LNCaP clone FGC (cell line): ENCODE measurements at regions not wholly inside any gene's neighbourhood (a gene's known extent, or its start where the extent isn't known, plus 50 kb on each side); places are given as distances from the start of the nearest gene placed in this dataset.

Experiments
- DNase-seq: peaks from one replicate; pipeline ENCODE4 v3.0.0-alpha.2; 2011; ENCODE audit warnings: low read depth
- H3K4me3 ChIP-seq: 2 replicates; pipeline ENCODE4 v1.5.1; 2011; ENCODE audit warnings: mild to moderate bottlenecking, low read depth, low read length, control low read depth
- CTCF ChIP-seq: IDR thresholded peaks from 2 replicates; pipeline ENCODE4 v1.5.1; 2012; ENCODE audit warnings: mild to moderate bottlenecking; ENCODE audit not compliant: control insufficient read depth, insufficient read depth; ENCODE audit errors: extremely low read depth

DNA sequence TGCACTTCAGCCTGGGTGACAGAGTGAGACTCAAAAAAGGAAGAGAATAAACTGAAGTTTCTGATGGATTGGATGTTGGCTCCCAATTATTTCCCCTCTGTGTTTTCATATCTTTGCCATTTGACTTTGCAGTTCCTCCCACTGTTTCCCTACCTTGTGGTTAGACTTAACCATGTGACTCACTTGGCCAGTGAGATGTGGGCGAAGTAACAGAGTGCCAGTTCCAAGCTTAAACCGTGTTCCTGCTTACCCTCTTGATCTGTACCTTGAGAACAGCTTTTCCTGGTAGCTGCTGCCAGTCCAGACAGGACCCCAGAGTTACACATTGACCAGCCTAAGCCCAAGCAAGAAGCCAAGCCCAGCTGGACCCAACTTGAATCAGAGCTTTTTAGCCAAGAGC is 323.4 kb downstream of the LTN1 start:
- H3K4me3 ChIP-seq = no peak overlapping the region
- TF ChIP-seq CTCF = no peak
- DNase-seq = no peak

DNA sequence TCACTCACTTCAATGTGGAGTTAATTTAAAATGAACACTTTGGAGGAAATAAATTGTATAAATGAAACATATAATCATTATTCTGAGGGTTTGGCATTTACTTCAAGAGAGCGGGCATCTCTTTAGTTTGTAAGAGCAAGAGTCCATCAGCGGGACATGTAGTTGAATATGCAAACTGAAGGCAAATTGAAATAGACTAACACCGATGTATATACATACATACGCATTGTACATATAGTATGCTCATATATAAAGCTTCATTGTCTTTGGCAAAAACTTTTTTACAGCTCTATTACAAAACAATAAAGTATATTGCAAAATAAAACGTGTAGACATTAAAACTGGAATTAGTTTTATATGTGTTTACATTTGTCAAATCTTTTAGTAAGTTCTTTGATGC is 328.9 kb downstream of the LTN1 start:
- no peak overlapping the region for H3K4me3 ChIP-seq
- DNase-seq = no peak
- TF ChIP-seq CTCF = no peak

DNA sequence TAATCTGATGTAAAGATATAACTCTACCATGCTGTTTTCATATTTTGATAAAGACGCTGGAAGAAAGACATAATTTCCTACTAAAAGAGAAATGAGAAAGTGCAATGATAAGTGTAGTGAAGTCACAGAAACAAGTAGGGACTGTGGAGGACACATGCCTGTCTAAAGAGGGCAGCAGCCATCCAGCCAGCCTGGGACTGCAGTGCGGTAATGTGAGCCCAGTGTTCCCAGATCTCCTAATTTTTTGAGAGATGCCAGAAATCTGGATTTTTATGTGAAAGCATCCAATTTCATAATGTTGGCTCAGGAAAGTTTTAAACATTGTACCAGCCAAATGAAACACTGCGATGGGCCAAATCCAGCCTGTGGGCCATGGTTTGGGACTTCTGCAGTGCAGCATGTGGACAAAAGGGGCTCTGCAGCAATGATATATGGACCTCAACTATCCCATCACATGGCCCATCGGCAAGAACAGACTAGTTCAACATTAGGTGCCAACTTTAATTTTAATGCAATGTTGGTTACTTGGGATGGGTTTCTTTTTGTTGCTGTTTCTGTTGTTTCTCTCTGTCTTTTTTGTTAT is 329.5 kb downstream of the LTN1 start:
- no peak for DNase-seq
- no peak overlapping the region for H3K4me3 ChIP-seq

GRCh38 chr21:28657566-28657965 is 335.1 kb downstream of the LTN1 start:
- no peak for DNase-seq
- no peak for TF ChIP-seq CTCF
- no peak overlapping the region for H3K4me3 ChIP-seq

More for the DNA sequence above, 329.5 kb downstream of the LTN1 start:
- TF ChIP-seq CTCF = peak; percentile 12; the same call in 1 of the 2 replicates

DNA sequence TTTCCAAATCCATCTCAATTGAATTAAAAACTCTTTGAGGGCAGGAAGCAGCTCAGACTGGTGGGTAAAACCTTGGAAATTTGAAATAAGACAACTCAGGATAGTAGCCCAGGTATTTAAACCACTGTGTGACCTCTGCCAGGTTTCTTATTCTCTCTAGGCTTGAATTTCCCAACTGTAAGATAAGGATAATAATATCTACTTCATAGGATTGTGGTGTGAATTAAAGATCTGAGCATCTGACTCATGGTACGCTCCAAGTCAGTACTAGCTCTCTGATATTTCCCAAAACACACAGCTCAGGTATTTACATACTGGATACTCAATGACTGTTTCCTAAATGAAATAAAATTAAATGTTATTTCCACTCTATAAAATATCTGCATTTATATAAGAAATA is 337.2 kb downstream of the LTN1 start:
- no peak for TF ChIP-seq CTCF
- no peak overlapping the region for H3K4me3 ChIP-seq
- no peak for DNase-seq

DNA sequence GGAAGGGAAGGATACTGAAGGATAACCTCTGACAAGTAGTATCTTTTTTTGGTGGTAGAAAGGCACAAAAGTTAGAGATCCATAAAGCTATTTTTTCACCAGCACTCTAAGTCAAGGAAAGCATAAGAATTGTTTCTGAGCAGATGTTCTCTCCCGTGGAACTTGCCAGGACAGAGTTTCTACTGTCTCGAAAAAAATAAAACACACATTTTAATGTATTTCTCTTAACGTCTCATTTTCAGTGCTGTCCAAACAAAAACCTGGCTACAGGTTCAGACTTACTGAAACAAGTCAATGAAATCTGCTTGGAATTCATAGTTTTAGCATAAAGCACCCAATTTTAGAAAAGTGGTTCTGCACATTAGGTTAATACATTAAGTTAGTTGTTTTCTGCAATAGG is 338.3 kb downstream of the LTN1 start:
- DNase-seq = no peak
- TF ChIP-seq CTCF = no peak
- no peak overlapping the region for H3K4me3 ChIP-seq

DNA sequence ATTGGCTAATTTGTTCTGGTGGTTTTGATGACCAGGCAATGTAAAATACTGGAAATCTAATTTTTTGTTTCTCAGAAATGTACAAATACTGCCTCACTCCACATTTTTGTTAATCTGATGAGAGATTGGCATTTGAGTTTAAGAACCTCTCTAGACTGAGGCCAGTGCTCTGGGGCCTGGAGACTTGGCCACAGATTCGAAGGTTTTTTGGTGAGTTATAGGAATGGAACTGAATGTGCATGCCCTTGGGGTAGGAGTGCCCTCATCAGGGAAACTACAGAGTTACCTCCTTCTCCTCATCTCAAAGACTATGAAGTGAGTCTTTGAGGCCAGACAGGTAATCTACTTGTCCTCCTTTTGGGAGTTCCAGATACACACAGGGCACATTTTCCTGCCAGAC is 347.9 kb downstream of the LTN1 start:
- no peak for DNase-seq
- no peak overlapping the region for H3K4me3 ChIP-seq
- TF ChIP-seq CTCF = no peak
